ENCODE measurements at regions not wholly inside any gene's neighbourhood (a gene's known extent, or its start where the extent isn't known, plus 50 kb on each side); places are given as distances from the start of the nearest gene placed in this dataset.

GRCh38 chr5:54370982-54371381 is 60.6 kb upstream of the ARL15 start:
- Histone ChIP-seq H3K4me3 (ENCODE audit: low read depth, low read length) (no peak overlapping the region), H3K27me3 (ENCODE audit: control insufficient read depth, insufficient read depth, low read length) (peaks cover 1% of the 10 kb centered on the region; the same call in 1 of the 2 replicates), H3K36me3 (ENCODE audit: control insufficient read depth, insufficient read depth, low read length) (no peaks in the 10 kb centered on the region)
- POLR2A ChIA-PET, result no interaction called here
- TF ChIP-seq CTCF (IDR thresholded peaks at IDR 0.05; ENCODE audit: insufficient read depth, low read depth, low read length), result no peak
- no peak for DNase-seq (ENCODE audit: low read depth)
- CTCF ChIA-PET, result no interaction called here

- Histone ChIP-seq H3K36me3 (ENCODE audit: control insufficient read depth, insufficient read depth, low read length) (no peaks in the 10 kb centered on the region), H3K27me3 (ENCODE audit: control insufficient read depth, insufficient read depth, low read length) (no peaks in the 10 kb centered on the region), H3K4me3 (ENCODE audit: low read depth, low read length) (no peak overlapping the region)
- CTCF ChIA-PET, result interaction anchor here (1.1 to 1.9 kb wide), 2 partner anchors 12 to 24 kb away, joined by 3 to 5 read pairs; no protein-coding TSS in a partner anchor
- POLR2A ChIA-PET, result no interaction called here
- no peak for DNase-seq (ENCODE audit: low read depth)
- TF ChIP-seq CTCF (IDR thresholded peaks at IDR 0.05; ENCODE audit: insufficient read depth, low read depth, low read length), result no peak
These were observed 57.5 kb upstream of the ARL15 start for GRCh38 chr5:54367844-54368243.

GRCh38 chr5:54366707-54367106 is 56.3 kb upstream of the ARL15 start:
- CTCF ChIA-PET, result interaction anchor here (1.1 to 1.9 kb wide), 2 partner anchors 13 to 23 kb away, joined by 3 to 5 read pairs; no protein-coding TSS in a partner anchor
- H3K27me3 ChIP-seq (ENCODE audit: control insufficient read depth, insufficient read depth, low read length), result no peaks in the 10 kb centered on the region
- POLR2A ChIA-PET, result no interaction called here
- no peak overlapping the region for H3K4me3 ChIP-seq (ENCODE audit: low read depth, low read length)
- DNase-seq (ENCODE audit: low read depth), result no peak
- H3K36me3 ChIP-seq (ENCODE audit: control insufficient read depth, insufficient read depth, low read length), result no peaks in the 10 kb centered on the region
- TF ChIP-seq CTCF (IDR thresholded peaks at IDR 0.05; ENCODE audit: insufficient read depth, low read depth, low read length), result no peak

- TF ChIP-seq CTCF (IDR thresholded peaks at IDR 0.05; ENCODE audit: insufficient read depth, low read depth, low read length), result no peak
- POLR2A ChIA-PET, result no interaction called here
- Histone ChIP-seq H3K4me3 (ENCODE audit: low read depth, low read length) (no peak overlapping the region), H3K27me3 (ENCODE audit: control insufficient read depth, insufficient read depth, low read length) (no peaks in the 10 kb centered on the region), H3K36me3 (ENCODE audit: control insufficient read depth, insufficient read depth, low read length) (no peaks in the 10 kb centered on the region)
- CTCF ChIA-PET, result no interaction called here
- no peak for DNase-seq (ENCODE audit: low read depth)
These were observed 53.3 kb upstream of the ARL15 start for GRCh38 chr5:54363669-54364068.

GRCh38 chr5:54362992-54363625 is 52.7 kb upstream of the ARL15 start:
- no peaks in the 10 kb centered on the region for H3K27me3 ChIP-seq (ENCODE audit: control insufficient read depth, insufficient read depth, low read length)
- DNase-seq (ENCODE audit: low read depth), result no peak
- no peaks in the 10 kb centered on the region for H3K36me3 ChIP-seq (ENCODE audit: control insufficient read depth, insufficient read depth, low read length)
- no peak for TF ChIP-seq CTCF (IDR thresholded peaks at IDR 0.05; ENCODE audit: insufficient read depth, low read depth, low read length)
- POLR2A ChIA-PET, result no interaction called here
- CTCF ChIA-PET, result no interaction called here
- no peak overlapping the region for H3K4me3 ChIP-seq (ENCODE audit: low read depth, low read length)

Data from BJ (cell line).